ENCODE measurements at regions not wholly inside any gene's neighbourhood (a gene's known extent, or its start where the extent isn't known, plus 50 kb on each side); places are given as distances from the start of the nearest gene placed in this dataset.

- TF ChIP-seq CTCF (IDR thresholded peaks at IDR 0.05) (no peak), POLR2A (IDR thresholded peaks at IDR 0.05) (no peak), POLR2AphosphoS5 (IDR thresholded peaks at IDR 0.05) (no peak), EP300 (IDR thresholded peaks at IDR 0.05) (no peak)
These were observed 501.3 kb upstream of the IL12A start for GRCh38 chr3:159487304-159487703.
